WI38 (cell line): ENCODE measurements at regions not wholly inside any gene's neighbourhood (a gene's known extent, or its start where the extent isn't known, plus 50 kb on each side); places are given as distances from the start of the nearest gene placed in this dataset.
A peak's percentile ranks its signal among the peaks of the same experiment; 100 is the strongest.

Experiments
- H3K4me3 ChIP-seq: 2 replicates; pipeline ENCODE4 v1.5.1; 2011; ENCODE audit warnings: low read depth, mild to moderate bottlenecking, control low read depth, low read length
- CTCF ChIP-seq: IDR thresholded peaks from 2 replicates; pipeline ENCODE4 v1.5.1; 2012; ENCODE audit warnings: low read depth, mild to moderate bottlenecking, control low read depth, low read length

GRCh38 chr3:126252373-126252772, 72.0 kb upstream of the ALDH1L1 start:
- no peak for TF ChIP-seq CTCF
- no peak overlapping the region for H3K4me3 ChIP-seq

GRCh38 chr3:126245811-126246727, 65.7 kb upstream of the ALDH1L1 start:
- TF ChIP-seq CTCF, result peak; percentile 64
- H3K4me3 ChIP-seq, result no peak overlapping the region
